ENCODE measurements at regions not wholly inside any gene's neighbourhood (a gene's known extent, or its start where the extent isn't known, plus 50 kb on each side); places are given as distances from the start of the nearest gene placed in this dataset.
"Not testable (repeated sequence)": the region's sequence is repeated elsewhere in the genome, so short reads cannot be mapped to it uniquely, and the experiment has no call there.

DNA sequence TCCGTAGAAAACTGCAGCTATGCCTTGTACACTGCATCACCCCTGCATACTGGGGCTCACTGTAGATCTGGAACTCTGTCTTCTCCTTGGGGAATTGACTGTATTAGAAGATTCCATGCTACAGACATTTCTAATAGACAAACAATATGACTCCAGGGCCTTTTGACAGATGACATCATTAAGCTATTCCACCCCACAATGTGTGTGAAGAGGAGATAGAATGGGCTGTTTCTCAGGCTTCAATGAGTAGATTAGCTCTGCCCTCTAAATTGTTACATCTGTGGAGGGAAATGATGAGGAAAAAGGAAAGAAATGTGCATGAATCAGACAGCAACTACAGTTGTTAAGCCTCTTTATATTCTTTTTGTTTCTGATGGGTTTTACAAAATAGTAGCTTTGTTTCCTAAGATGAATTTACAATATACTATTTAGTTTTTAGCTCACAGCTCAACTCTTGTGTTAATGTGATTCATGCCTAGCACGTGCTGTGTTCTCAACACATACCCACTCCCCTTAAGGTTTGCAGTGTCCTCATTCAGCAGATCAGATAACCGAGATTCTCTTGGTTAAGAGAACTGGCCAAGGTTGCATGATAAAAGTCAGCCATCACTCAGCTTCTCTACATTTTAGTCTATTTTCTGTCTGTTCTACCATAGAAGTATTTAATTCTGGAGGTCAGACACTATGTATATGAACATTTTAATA lies 281.6 kb upstream of the NBPF12 start:
- H3K4me3 ChIP-seq, H3K27ac ChIP-seq: not testable (repeated sequence)

DNA sequence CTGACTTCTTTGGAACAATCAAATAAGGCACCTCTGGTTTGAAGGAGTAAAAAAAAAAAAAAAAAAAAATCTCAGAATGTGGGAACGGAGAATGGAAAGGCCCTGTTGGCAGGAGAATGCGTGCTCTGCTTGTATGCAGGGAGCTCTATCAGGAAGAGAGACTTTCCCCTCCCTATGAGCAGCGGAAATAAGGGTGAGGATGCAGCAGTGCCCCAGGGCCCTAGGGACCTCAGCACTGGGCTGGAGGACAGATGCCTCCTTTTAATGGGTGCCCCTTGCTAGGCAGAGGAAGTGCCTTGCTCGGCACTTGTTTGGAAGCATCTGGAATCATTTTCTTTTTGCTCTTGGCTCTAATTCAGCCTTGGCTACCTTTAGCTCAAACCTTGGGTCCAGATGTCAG lies 283.4 kb upstream of the NBPF12 start:
- H3K4me3 ChIP-seq, H3K27ac ChIP-seq: not testable (repeated sequence)

DNA sequence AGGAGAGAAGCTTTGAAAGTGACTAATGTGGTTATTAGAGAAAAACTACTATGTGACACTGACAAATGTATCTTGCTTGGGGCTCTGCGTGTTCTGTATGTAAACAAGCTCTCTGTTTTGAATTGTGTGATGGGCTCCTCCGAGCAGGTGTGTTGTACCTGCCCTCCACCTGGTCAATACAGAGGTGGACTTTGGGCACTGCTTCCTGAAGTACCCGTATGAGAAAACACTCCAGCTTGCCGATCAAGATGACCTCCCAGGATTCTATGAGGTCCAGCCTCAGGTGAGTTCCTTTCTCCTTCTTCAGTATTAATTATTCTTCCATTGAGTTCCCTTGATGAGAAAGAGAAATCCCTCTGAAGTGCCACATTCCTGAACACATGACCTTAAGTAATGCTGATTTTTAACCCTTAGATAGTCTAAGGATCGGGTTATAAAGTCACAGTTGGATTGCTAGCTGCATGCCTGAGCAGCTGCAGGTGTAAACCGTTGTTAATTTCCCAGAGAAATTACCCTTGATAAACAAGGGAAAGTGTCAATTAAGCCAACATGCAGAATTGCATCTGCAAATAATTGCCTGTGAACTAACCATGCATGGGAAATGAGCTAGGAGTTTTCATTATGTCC lies 292.0 kb upstream of the NBPF12 start:
- not testable (repeated sequence) for H3K4me3 ChIP-seq, H3K27ac ChIP-seq

DNA sequence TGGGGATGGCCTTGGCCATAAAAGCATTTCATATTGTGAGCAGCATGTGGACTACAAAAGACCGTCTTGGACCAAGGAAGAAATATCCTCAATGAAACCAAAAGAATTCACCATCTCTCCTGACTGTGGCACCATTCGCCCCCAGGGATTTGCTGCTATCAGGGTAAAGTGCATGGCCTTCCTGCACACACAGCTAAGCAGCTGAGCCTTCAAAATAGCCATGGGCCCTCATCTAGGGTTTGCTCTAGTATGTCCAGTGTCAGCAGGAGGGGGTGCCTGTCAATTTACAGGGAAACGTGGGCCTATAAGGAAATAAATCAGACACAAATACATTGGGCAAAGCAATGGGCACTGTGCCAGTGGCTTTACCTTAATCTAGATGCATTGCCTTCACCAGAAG lies 296.6 kb upstream of the NBPF12 start:
- not testable (repeated sequence) for H3K4me3 ChIP-seq, H3K27ac ChIP-seq

DNA sequence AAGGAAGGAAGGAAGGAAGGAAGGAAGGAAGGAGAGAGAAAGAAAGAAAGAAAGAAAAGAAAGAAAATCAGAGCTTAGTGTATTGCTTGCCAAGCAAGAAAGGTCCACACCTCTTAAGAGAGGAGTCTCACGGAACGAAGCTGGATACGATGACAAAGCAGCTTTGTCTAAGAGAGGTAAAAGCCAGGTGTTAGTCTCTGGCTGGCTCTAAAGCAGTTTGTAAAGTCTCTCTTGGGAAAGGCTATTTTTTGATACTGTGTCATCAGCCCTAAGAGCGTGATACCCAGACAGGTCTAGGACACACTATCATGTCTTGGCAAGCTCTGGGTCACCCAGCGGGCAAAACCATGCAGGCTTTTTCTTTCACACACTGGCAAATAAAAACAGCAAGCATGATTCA lies 297.5 kb upstream of the NBPF12 start:
- H3K4me3 ChIP-seq, H3K27ac ChIP-seq: not testable (repeated sequence)

DNA sequence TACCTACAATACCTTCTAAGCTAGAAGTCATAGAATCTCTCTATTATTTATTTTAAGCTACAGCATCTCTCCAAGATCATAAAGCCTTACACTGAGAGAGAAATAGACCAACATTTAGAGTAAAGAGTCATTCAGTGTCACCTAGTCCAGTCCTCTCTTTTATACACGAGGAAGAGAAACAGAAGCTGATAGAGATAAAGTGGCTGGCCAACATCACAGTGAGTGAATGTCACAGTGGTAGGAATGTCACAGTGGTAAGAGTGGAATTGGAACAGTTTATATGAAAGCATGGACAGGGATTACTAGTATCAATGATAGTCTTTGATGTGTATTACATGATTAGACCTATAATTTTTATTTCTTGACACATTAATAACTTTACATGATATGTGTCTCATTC lies 307.8 kb upstream of the NBPF12 start:
- not testable (repeated sequence) for H3K4me3 ChIP-seq

DNA sequence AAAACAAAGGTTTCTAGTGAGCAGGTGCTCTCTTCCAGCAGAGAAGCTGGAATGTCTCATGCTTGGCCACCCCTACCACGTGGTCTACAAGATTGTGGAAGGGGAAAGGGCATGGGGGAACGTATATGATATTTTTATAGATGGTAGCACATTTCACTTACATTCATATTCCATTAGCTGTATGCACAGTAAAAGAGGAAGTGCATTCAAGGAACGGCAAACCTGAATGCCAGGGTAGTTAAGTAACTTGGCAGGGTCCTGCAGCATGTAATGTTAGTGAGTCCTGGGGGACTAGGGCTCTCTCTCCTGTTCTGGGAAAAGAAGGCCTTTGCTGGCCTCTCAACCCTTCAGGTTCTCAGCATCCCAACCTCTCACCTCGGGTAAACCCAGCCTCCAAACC lies 319.5 kb upstream of the NBPF12 start:
- H3K27ac ChIP-seq, H3K4me3 ChIP-seq: not testable (repeated sequence)

More for the DNA sequence above, 307.8 kb upstream of the NBPF12 start:
- H3K27ac ChIP-seq: not testable (repeated sequence)

DNA sequence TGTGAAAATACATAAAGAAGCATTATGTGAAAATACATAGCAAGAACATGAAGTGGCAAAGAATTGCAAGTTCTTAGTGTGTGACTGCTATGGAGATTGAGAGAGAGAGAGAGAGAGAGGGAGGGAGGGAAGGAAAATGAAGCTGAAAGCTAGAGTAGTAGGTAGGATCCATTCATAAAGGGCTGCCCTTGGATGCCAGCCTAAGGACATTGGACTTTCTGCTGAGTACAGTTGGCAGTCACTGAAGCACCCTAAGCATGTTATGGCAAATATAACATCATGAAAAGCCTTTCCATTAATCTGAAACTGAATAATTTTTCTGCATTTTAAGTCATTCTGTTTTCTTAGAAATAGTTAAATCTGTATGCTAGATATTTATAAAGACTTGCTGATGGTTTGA lies 333.4 kb upstream of the NBPF12 start:
- not testable (repeated sequence) for H3K27ac ChIP-seq, H3K4me3 ChIP-seq

DNA sequence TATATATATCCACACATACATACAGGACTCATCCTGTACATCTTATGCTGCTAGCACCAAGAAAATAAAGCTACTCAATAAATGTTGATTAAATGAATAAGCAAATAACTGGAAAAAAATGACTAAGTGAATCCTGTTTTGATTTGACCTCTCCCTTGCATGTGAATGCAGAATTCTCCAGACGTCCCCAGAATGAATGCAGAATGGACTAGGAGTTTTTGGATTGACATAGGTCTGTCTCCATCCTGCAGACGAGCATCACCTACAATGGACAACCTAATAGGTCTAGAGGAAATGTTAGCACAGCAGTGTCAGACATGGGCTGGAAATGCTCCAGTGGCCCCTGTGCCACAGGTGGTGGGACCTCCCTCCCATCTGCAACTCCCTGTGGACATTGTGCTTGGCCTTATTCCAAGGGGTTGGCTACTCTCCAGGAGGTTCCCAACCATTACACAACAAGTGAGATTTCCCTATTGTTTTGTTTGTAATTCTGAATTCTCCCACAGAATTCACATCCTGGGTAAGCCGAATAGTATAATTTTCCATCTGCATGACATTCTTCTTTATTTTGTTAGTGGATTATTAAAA lies 337.3 kb upstream of the NBPF12 start:
- H3K4me3 ChIP-seq, H3K27ac ChIP-seq: not testable (repeated sequence)

DNA sequence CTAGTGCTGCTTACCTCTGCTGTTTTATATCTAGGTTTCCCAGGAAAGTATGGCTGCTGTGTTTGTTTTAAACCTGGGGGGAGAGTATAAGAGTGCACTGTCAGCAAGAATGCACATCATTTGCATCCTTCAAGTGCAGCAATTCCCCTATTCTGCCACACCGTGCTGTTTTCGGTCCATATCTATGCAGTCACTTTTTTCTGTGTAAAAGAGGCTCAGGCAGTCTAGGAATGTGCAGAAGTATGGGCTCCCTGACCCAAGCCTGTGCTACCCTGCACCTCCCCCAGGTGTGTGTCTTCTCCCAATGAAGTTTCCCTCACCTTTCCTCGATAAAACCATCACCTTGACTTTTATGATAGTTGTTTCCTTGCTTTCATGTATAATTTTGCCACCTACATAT lies 338.2 kb upstream of the NBPF12 start:
- H3K4me3 ChIP-seq, H3K27ac ChIP-seq: not testable (repeated sequence)

DNA sequence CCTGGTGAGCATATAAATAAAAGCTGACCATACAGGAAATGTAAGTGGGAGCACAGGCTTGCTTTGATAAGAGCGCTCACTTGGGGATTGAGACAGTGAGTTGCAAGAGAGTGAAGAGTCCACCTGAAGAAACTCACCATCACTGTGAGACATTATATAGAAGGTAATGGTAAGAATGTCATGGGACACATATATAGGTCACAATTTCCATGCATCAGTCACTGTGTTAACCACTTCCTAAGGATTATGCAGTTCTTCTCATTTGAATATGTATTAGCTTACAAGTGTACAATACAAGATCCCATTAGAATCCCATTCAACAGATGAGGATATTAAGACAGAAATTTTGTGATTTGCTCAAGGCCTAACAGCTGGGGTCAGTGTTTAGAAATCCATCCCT lies 352.4 kb upstream of the NOTCH2NLA start:
- H3K27ac ChIP-seq, H3K4me3 ChIP-seq: not testable (repeated sequence)

DNA sequence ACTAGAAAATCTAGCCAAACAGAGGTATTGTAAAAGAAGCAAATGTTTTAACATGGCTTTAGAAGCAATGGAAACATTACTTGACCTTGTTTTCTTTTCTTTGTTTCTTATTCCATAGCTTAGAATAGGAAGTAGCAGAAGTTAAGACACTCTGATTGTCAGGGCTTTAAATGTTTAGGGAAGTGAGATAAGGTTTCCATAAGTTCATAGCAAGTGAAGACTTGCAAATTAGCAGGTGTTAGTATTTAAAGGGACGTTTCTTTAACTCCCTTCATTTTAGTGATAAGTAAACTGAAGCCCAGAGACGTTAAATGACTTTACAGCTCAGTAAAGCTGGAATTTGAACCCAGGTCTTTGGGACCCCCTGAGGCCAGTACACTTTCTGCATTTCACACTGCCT lies 338.7 kb upstream of the NOTCH2NLA start:
- not testable (repeated sequence) for H3K4me3 ChIP-seq, H3K27ac ChIP-seq

DNA sequence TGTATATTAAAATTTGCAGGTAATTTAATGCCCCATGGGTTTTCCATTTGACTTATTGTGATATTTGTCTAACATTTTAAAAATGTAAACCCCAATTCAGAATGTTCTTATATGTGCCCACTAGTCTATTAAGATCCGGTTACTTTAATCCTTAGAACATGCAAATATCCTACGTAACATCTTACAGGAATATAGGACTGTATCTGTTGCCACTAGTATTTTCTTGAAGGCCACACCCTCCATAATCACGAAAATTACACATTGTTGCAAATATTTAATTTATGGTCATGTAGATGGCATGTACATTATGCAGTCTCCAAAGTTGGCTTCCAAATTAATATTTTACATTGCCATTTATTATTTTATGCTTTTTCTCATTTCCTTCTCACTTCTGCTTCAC lies 329.2 kb upstream of the NOTCH2NLA start:
- not testable (repeated sequence) for H3K4me3 ChIP-seq, H3K27ac ChIP-seq

DNA sequence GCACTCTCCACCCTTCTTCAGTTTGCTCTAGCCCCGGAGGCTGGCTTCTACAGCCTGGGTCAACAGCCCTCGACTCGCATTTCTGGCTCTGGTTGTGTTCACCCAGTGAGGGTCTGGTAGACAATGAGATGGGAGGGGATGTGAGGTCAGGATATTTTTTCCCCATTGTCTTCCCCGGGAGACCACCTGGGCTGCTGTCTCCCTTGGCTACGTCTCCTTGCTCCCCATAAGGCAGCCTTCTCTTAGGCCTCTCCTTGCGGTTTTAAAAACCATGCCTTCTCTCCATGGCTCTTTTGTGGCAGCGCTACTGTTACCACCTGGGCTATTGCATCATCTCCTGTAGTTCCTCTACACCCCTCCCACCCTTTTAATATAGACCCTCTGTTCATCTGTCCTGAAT lies 327.6 kb upstream of the NOTCH2NLA start:
- not testable (repeated sequence) for H3K27ac ChIP-seq, H3K4me3 ChIP-seq

DNA sequence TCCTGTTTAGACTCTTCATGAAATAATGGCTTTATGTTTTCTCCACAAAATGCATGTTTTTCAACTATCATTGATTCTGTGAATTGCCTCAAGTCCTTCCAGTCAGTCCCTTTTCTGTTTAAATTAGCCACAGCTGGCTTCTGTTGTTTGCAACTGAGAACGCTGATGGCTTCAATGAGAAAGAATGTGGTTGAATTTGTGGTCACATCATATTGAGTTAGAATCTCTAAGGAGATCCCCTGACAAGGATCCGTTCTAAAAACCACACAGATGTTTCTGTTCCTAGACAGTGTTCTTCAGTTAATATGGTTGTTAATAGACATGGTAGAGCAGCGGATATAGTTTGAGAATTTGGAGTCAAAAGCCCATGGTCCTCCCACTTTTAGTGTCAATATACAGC lies 323.6 kb upstream of the NOTCH2NLA start:
- not testable (repeated sequence) for H3K27ac ChIP-seq, H3K4me3 ChIP-seq

DNA sequence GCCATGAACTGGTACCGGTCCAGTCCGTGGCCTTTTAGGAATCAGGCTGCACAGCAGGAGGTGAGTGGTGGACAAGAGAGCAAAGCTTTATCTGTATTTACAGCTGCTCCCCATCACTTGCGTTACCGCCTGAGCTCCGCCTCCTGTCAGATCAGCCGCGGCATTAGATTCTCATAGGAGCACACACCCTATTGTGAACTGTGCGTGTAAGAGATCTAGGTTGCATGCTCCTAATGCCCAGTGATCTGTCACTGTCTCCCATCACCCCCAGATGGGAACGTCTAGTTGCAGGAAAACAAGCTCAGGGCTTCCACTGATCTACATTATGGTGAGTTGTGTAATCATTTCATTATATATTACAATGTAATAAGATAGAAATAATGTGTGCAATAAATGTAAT lies 319.9 kb upstream of the NOTCH2NLA start:
- H3K4me3 ChIP-seq, H3K27ac ChIP-seq: not testable (repeated sequence)

DNA sequence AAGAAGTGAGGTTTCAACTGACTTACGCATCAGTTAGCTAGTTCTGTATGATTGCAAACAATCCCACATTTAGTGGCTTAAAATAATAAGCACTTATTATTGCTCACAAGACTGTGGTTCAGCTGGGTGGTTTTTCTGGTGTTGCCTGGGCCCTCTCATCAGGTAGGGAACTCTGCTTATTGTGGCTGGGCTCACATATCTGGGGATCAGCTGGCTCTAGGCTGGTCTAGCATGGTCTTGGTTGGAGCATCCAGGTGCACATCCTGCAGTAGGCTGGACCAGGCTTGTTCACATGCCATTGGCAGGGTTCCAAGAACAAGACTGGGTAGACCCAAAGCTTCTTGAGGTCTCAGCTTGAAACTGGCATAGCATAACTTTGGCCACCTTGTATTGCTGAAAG lies 317.4 kb upstream of the NOTCH2NLA start:
- H3K4me3 ChIP-seq: not testable (repeated sequence)

DNA sequence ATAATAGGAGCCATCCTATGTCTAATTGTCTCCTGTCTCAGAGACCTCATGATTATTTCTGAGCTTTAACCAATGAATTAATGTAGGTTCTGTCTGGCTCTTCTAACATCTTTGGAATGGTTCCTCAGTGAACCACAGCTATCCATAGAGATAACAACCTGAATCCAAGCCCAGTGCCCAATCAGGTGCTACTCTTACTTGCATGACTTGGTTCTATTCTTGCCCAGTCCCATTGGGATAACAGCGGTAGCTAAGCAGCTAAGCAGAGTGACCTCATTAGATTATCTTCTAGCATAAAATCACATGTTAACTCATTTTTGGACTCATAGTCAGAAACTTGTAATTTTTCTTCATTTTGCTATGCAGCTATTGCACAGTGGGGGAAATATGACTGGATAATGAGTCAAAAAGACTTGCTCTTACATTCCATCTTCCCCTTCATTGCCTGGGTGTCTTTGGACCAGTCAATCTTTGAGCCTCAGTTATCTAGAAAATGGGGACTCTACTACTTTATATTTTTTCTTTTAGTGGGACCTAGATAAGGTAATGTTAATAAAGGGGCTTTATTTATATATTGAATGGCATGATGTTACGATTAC lies 309.1 kb upstream of the NOTCH2NLA start:
- H3K27ac ChIP-seq, H3K4me3 ChIP-seq: not testable (repeated sequence)

More for the DNA sequence above, 317.4 kb upstream of the NOTCH2NLA start:
- not testable (repeated sequence) for H3K27ac ChIP-seq

DNA sequence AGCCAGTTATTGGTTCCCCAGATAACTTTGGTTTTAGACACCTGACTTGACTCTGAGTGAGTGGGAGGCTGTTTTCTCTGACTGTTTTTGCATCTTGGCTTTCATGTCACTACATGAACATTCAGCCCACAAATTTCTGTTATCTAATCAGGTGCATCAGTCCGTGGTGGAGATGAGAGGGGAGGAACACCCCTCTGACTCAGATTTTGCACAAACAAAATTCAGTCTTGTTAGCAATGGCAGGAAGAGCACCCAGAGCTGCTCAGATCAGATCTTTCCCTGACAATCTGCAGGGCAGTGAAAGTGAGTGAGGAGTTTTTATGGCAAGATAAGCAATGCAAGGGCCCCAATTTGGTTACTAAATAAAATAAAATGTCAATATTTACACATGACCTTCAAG lies 307.2 kb upstream of the NOTCH2NLA start:
- not testable (repeated sequence) for H3K4me3 ChIP-seq, H3K27ac ChIP-seq

DNA sequence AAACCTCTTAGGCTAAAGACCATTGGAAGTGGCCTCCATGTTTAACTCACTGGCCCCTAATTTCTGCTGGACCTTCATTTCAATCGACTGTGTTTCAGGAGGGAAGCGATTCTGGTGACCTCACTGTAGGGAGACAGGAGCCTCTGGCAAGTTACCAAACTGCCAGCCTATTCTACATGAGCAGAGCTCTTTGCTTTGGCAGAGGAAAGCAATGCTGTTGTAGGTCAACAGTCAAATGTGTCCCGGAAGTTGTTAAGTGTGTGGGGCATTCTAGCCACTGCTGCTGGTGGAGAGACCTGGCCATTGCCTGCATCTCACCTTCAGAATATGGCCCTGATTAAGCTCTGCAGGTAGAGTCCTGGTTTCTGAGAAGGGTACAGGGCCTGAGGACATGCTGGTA lies 306.8 kb upstream of the NOTCH2NLA start:
- not testable (repeated sequence) for H3K27ac ChIP-seq, H3K4me3 ChIP-seq

DNA sequence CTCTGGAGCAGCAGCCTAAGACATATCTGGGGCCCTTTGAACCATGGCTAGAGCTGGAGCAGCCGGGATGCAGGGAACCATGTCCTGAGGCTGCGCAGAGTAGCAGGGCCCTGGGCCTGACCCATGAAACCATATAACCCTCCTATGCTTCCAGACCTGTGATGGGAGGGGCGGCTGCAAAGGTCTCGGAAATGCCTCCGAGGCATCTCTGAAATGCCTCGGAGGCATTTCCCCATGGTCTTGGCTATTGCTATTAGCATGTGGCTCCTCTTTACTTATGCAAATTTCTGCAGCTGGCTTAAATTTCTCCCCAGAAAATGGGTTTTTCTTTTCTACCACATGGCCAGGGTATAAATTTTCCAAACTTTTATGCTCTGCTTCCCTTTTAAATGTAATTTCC lies 302.1 kb upstream of the NOTCH2NLA start:
- not testable (repeated sequence) for H3K27ac ChIP-seq, H3K4me3 ChIP-seq
